GM23338 (cell line): ENCODE measurements at regions not wholly inside any gene's neighbourhood (a gene's known extent, or its start where the extent isn't known, plus 50 kb on each side); places are given as distances from the start of the nearest gene placed in this dataset.

ENCODE experiments used
- ATAC-seq: fragments of 200-7000 bp; cut with Tn5 transposase; 3 replicates; pipeline ENCODE4 v1.9.1; 2020
- DNase-seq: peaks from one replicate; pipeline ENCODE4 v3.0.0-alpha.2; 2015; ENCODE audit warnings: low spot score
- H2AFZ ChIP-seq: fragments of 200-600 bp; sonication (generic); 2 replicates; pipeline ENCODE4 v1.8.0; 2016; ENCODE audit warnings: antibody characterized with exemption, mild to moderate bottlenecking, moderate library complexity
- H3F3A ChIP-seq: fragments of 200-600 bp; sonication (generic); replicated peaks from 2 replicates; pipeline ENCODE4 v1.8.0; 2017; ENCODE audit warnings: antibody characterized with exemption, mixed run types, low read depth
- H3K27ac ChIP-seq: fragments of 200-600 bp; sonication (generic); 2 replicates; pipeline ENCODE4 v1.6.1; 2016; ENCODE audit warnings: low read depth
- H3K27me3 ChIP-seq: fragments of 200-600 bp; sonication (generic); 2 replicates; pipeline ENCODE4 v1.8.0; 2016; ENCODE audit warnings: mild to moderate bottlenecking, mixed run types, moderate library complexity; ENCODE audit not compliant: insufficient read depth
- H3K36me3 ChIP-seq: fragments of 200-600 bp; sonication (generic); 2 replicates; pipeline ENCODE4 v1.8.0; 2016; ENCODE audit warnings: mild to moderate bottlenecking; ENCODE audit not compliant: insufficient read depth
- H3K4me1 ChIP-seq: fragments of 200-600 bp; sonication (generic); 2 replicates; pipeline ENCODE4 v1.8.0; 2016; ENCODE audit warnings: mild to moderate bottlenecking, moderate library complexity; ENCODE audit not compliant: insufficient read depth
- H3K4me2 ChIP-seq: fragments of 200-600 bp; sonication (generic); 2 replicates; pipeline ENCODE4 v1.7.1; 2017; ENCODE audit warnings: mixed run types
- H3K4me3 ChIP-seq: fragments of 200-600 bp; sonication (generic); 2 replicates; pipeline ENCODE4 v1.6.1; 2016; ENCODE audit warnings: mixed run types
- H3K79me2 ChIP-seq: fragments of 200-600 bp; sonication (generic); replicated peaks from 2 replicates; pipeline ENCODE4 v1.8.0; 2017; ENCODE audit warnings: mild to moderate bottlenecking; ENCODE audit not compliant: insufficient read depth
- H3K9me2 ChIP-seq: fragments of 200-600 bp; sonication (generic); 2 replicates; pipeline ENCODE4 v1.8.0; 2017; ENCODE audit not compliant: insufficient read depth
- H4K20me1 ChIP-seq: fragments of 200-600 bp; sonication (generic); replicated peaks from 2 replicates; pipeline ENCODE4 v1.8.0; 2017; ENCODE audit warnings: mild to moderate bottlenecking; ENCODE audit not compliant: insufficient read depth
- H3K27ac Mint-ChIP-seq: 2 replicates; pipeline ENCODE4 v1.8.0; 2020; ENCODE audit warnings: inconsistent platforms, mild to moderate bottlenecking, moderate library complexity, mixed read lengths
- H3K27me3 Mint-ChIP-seq: 3 replicates; pipeline ENCODE4 v1.8.0; 2022; ENCODE audit warnings: low read depth, mild to moderate bottlenecking, moderate library complexity, mixed read lengths, inconsistent platforms; ENCODE audit not compliant: insufficient read depth, poor library complexity
- H3K36me3 Mint-ChIP-seq: 3 replicates; pipeline ENCODE4 v1.8.0; 2021; ENCODE audit warnings: low read depth, mild to moderate bottlenecking, inconsistent platforms, moderate library complexity, mixed read lengths
- H3K4me1 Mint-ChIP-seq: 3 replicates; pipeline ENCODE4 v1.8.0; 2020; ENCODE audit warnings: mild to moderate bottlenecking, inconsistent platforms, mixed read lengths
- H3K4me3 Mint-ChIP-seq: 3 replicates; pipeline ENCODE4 v1.8.0; 2021; ENCODE audit warnings: moderate library complexity, mild to moderate bottlenecking, inconsistent platforms, mixed read lengths
- H3K9me3 Mint-ChIP-seq: 3 replicates; pipeline ENCODE4 v1.8.0; 2020; ENCODE audit warnings: moderate library complexity, mild to moderate bottlenecking, inconsistent platforms, mixed read lengths
- CTCF ChIP-seq, 2 experiments: fragments of 200-600 bp in 1 of 2; sonication (generic) in 1 of 2; conservative IDR thresholded peaks; 2 replicates each; pipeline versions ENCODE4 v1.5.1 to v1.6.1; 2016 to 2017; ENCODE audit warnings: antibody characterized with exemption in 2 of 2, low read depth in 2 of 2, mild to moderate bottlenecking in 2 of 2, moderate library complexity in 1 of 2
- NANOG ChIP-seq: IDR thresholded peaks from 2 replicates; pipeline ENCODE4 v1.6.1; 2016; ENCODE audit warnings: antibody characterized with exemption, borderline replicate concordance
- POLR2AphosphoS5 ChIP-seq: IDR thresholded peaks from 2 replicates; pipeline ENCODE4 v1.6.1; 2016; ENCODE audit warnings: antibody characterized with exemption, low read depth
- ZNF462 ChIP-seq: fragments of 250-450 bp; sonication (Bioruptor Pico); IDR thresholded peaks from 2 replicates; pipeline ENCODE4 v1.5.0; 2020; ENCODE audit warnings: mild to moderate bottlenecking, moderate library complexity

DNA sequence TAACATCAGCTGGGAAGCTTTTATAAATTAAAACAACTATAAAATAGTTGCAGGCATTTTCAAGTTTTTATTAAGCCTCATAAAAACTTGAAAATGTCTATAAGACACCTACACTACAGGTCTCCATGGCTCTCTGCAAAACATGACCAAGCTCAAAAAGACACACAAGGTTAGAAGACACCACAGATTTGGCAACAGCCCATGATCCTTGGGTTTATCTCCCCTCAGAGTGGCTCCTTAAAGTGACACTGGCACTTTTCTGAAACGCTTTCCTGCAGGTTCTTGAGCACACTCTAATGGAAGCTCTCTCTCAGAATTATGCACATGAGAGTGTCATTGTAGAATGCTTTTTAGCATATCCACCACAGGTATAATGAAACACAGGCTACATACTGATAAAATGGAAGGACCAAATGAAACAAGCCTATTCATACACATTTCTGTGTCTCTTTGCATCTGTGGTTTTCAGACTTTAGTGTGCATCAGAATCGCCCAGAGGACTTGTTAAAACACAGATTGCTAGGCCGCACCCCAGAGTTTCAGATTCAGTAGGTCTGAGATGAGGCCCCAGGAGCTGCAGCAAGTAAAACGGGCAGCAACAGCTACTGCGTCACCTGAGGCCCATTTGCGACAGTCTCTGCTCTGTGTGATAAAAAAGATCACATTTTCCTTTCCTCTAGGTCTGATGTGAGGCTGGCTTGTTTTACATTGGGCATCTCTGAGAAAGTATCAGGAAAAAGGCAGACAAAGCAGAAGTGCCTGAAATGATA, 75.0 kb upstream of the WSB1 start:
- Histone ChIP-seq H3K9me2 (no peaks in the 10 kb centered on the region), H2AFZ (no peak overlapping the region), H3K4me2 (no peak overlapping the region), H3K4me3 (no peak overlapping the region), H3K27ac (no peak overlapping the region), H3K27me3 (no peaks in the 10 kb centered on the region), H3K4me1 (no peaks in the 10 kb centered on the region), H3F3A (no peaks in the 10 kb centered on the region), H3K79me2 (no peaks in the 10 kb centered on the region), H4K20me1 (no peaks in the 10 kb centered on the region), H3K36me3 (0 out of 2 replicates have a peak, but pooled peaks cover 3% of the 10 kb centered on the region)
- no peak overlapping the region for H3K27ac Mint-ChIP-seq
- peaks cover 6% of the 10 kb centered on the region for H3K27me3 Mint-ChIP-seq
- H3K9me3 Mint-ChIP-seq = peaks cover 82% of the 10 kb centered on the region
- ATAC-seq (no peak), DNase-seq (no peak)
- H3K36me3 Mint-ChIP-seq = peaks cover 9% of the 10 kb centered on the region
- H3K4me3 Mint-ChIP-seq = no peak overlapping the region
- H3K4me1 Mint-ChIP-seq = no peaks in the 10 kb centered on the region
- TF ChIP-seq NANOG = no peak
- no peak for TF ChIP-seq CTCF (conservative IDR thresholded peaks at IDR 0.05; ENCODE audit: low read depth in 2 of 2)
- TF ChIP-seq ZNF462 (CRISPR knock-in tag) = no peak
- TF ChIP-seq POLR2AphosphoS5 = no peak
